H1 (cell line): ENCODE measurements at regions not wholly inside any gene's neighbourhood (a gene's known extent, or its start where the extent isn't known, plus 50 kb on each side); places are given as distances from the start of the nearest gene placed in this dataset.

Experiments
- CHD2 ChIP-seq: IDR thresholded peaks from 2 replicates; pipeline ENCODE4 v1.6.1; 2012; ENCODE audit warnings: low read length, improper control_type of control experiment
- CTCF ChIP-seq, 3 experiments: IDR thresholded peaks; 1 replicate in 2 of 3; 2 replicates in 1 of 3; pipeline versions ENCODE4 v1.5.1 to v1.6.1; 2011; ENCODE audit warnings: low read length in 3 of 3, mild to moderate bottlenecking in 3 of 3, inconsistent platforms in 2 of 3, low read depth in 1 of 3, moderate library complexity in 1 of 3; ENCODE audit not compliant: insufficient read depth in 1 of 3; ENCODE audit errors: control extremely low read depth in 1 of 3
- E2F6 ChIP-seq: IDR thresholded peaks from 2 replicates; pipeline ENCODE4 v1.6.1; 2012; ENCODE audit warnings: inconsistent platforms
- EP300 ChIP-seq, 2 experiments: IDR thresholded peaks; 1 replicate in 1 of 2; 2 replicates in 1 of 2; pipeline ENCODE4 v1.6.1; 2011 to 2012; ENCODE audit warnings: low read depth in 2 of 2, low read length in 2 of 2, mild to moderate bottlenecking in 2 of 2, borderline replicate concordance in 1 of 2, inconsistent platforms in 1 of 2, moderate library complexity in 1 of 2
- FOSL1 ChIP-seq: IDR thresholded peaks from 2 replicates; pipeline ENCODE4 v1.6.1; 2011; ENCODE audit warnings: mild to moderate bottlenecking, low read depth, low read length, moderate library complexity; ENCODE audit not compliant: insufficient read depth
- GABPA ChIP-seq: IDR thresholded peaks from 2 replicates; pipeline ENCODE4 v1.6.1; 2011; ENCODE audit warnings: mild to moderate bottlenecking, low read length, moderate library complexity, borderline replicate concordance; ENCODE audit not compliant: insufficient read depth
- POLR2A ChIP-seq, 2 experiments: IDR thresholded peaks; 1 replicate in 1 of 2; 2 replicates in 1 of 2; pipeline ENCODE4 v1.6.1; 2011; ENCODE audit warnings: low read depth in 2 of 2, low read length in 2 of 2, mild to moderate bottlenecking in 2 of 2; ENCODE audit errors: control extremely low read depth in 1 of 2
- POLR2AphosphoS5 ChIP-seq: IDR thresholded peaks from 2 replicates; pipeline ENCODE4 v1.6.1; 2011; ENCODE audit warnings: low read depth, low read length
- RFX5 ChIP-seq: IDR thresholded peaks from 2 replicates; pipeline ENCODE4 v1.6.1; 2011; ENCODE audit warnings: low read depth, low read length, improper control_type of control experiment, borderline replicate concordance
- RNF2 ChIP-seq: fragments of 200-900, 300-1000 bp; sonication (generic); IDR thresholded peaks from 2 replicates; pipeline ENCODE4 v1.7.1; 2016; ENCODE audit warnings: borderline replicate concordance, low read depth, mild to moderate bottlenecking, antibody characterized with exemption, low read length; ENCODE audit not compliant: poor library complexity, severe bottlenecking; ENCODE audit errors: missing control alignments
- SP1 ChIP-seq: IDR thresholded peaks from 2 replicates; pipeline ENCODE4 v1.6.1; 2011; ENCODE audit warnings: low read depth, low read length
- USF2 ChIP-seq: IDR thresholded peaks from 2 replicates; pipeline ENCODE4 v1.6.1; 2011; ENCODE audit warnings: low read length, improper control_type of control experiment
- YY1 ChIP-seq: IDR thresholded peaks from 2 replicates; pipeline ENCODE4 v1.6.1; 2011; ENCODE audit warnings: low read depth, mild to moderate bottlenecking, low read length
- ZNF274 ChIP-seq: IDR thresholded peaks from 2 replicates; pipeline ENCODE4 v1.7.0; 2012; ENCODE audit warnings: low read length, borderline replicate concordance; ENCODE audit errors: extremely low read depth

GRCh38 chr2:153106802-153107477 is 371.6 kb downstream of the RPRM start:
- TF ChIP-seq SP1 = no peak
- TF ChIP-seq ZNF274 = no peak
- no peak for TF ChIP-seq EP300 (IDR thresholded peaks at IDR 0.05; ENCODE audit: borderline replicate concordance in 1 of 2, low read depth in 2 of 2, low read length in 2 of 2)
- no peak for TF ChIP-seq USF2
- no peak for TF ChIP-seq YY1
- no peak for TF ChIP-seq E2F6
- no peak for TF ChIP-seq CTCF (IDR thresholded peaks at IDR 0.05; ENCODE audit: control extremely low read depth in 1 of 3, insufficient read depth in 1 of 3, low read depth in 1 of 3, low read length in 3 of 3)
- no peak for TF ChIP-seq GABPA
- TF ChIP-seq CHD2 = no peak
- TF ChIP-seq FOSL1 = no peak
- TF ChIP-seq RFX5 = no peak
- no peak for TF ChIP-seq POLR2AphosphoS5
- no peak for TF ChIP-seq POLR2A (IDR thresholded peaks at IDR 0.05; ENCODE audit: control extremely low read depth in 1 of 2, low read depth in 2 of 2, low read length in 2 of 2)
- TF ChIP-seq RNF2 = no peak
